ENCODE measurements at regions not wholly inside any gene's neighbourhood (a gene's known extent, or its start where the extent isn't known, plus 50 kb on each side); places are given as distances from the start of the nearest gene placed in this dataset.
"Not testable (repeated sequence)": the region's sequence is repeated elsewhere in the genome, so short reads cannot be mapped to it uniquely, and the experiment has no call there.

- not testable (repeated sequence) for DNase-seq
Observed at GRCh38 chr13:108074429-108074828, 140.9 kb downstream of the LIG4 start.

- DNase-seq: no peak
Observed at GRCh38 chr13:108070925-108071324, 144.4 kb downstream of the LIG4 start.

- DNase-seq: no peak
Observed at GRCh38 chr13:108070491-108070890, 144.8 kb downstream of the LIG4 start.

GRCh38 chr13:108069521-108070210, 145.7 kb downstream of the LIG4 start:
- DNase-seq: no peak

- not testable (repeated sequence) for DNase-seq
Observed at GRCh38 chr13:108064372-108064771, 151.0 kb downstream of the LIG4 start.

GRCh38 chr13:108060111-108060510, 155.2 kb downstream of the LIG4 start:
- no peak for DNase-seq

- DNase-seq: no peak
Observed at GRCh38 chr13:108056278-108056677, 159.1 kb downstream of the LIG4 start.

GRCh38 chr13:108049211-108049610, 166.1 kb downstream of the LIG4 start:
- no peak for DNase-seq

GRCh38 chr13:108044954-108045353, 170.4 kb downstream of the LIG4 start:
- no peak for DNase-seq

GRCh38 chr13:108042866-108043265, 172.5 kb downstream of the LIG4 start:
- DNase-seq: not testable (repeated sequence)

- no peak for DNase-seq
Observed at GRCh38 chr13:108037348-108037747, 178.0 kb downstream of the LIG4 start.

GRCh38 chr13:108036411-108036932, 178.9 kb downstream of the LIG4 start:
- no peak for DNase-seq

- DNase-seq: no peak
Observed at GRCh38 chr13:108034909-108035410, 180.4 kb downstream of the LIG4 start.

- DNase-seq: no peak
Observed at GRCh38 chr13:108033800-108034707, 181.3 kb downstream of the LIG4 start.

- DNase-seq: no peak
Observed at GRCh38 chr13:108031865-108032264, 183.5 kb downstream of the LIG4 start.

- no peak for DNase-seq
Observed at GRCh38 chr13:108030769-108031168, 184.6 kb downstream of the LIG4 start.

- no peak for DNase-seq
Observed at GRCh38 chr13:108026680-108027410, 188.5 kb downstream of the LIG4 start.

- DNase-seq: no peak
Observed at GRCh38 chr13:108020027-108020426, 195.3 kb downstream of the LIG4 start.

- DNase-seq: no peak
Observed at GRCh38 chr13:108018371-108018870, 196.9 kb downstream of the LIG4 start.

GRCh38 chr13:108006619-108007018, 208.7 kb downstream of the LIG4 start:
- no peak for DNase-seq

- DNase-seq: no peak
Observed at GRCh38 chr13:108005231-108005630, 210.1 kb downstream of the LIG4 start.

- no peak for DNase-seq
Observed at GRCh38 chr13:108003626-108004025, 211.7 kb downstream of the LIG4 start.

- DNase-seq: no peak
Observed at GRCh38 chr13:108000998-108001397, 214.3 kb downstream of the LIG4 start.
